Gastrocnemius medialis (tissue), 4 donors: ENCODE measurements at regions not wholly inside any gene's neighbourhood (a gene's known extent, or its start where the extent isn't known, plus 50 kb on each side); places are given as distances from the start of the nearest gene placed in this dataset.

Source experiments
- ATAC-seq, 2 donors: fragments of 150-250 bp; one replicate each; pipeline ENCODE4 v1.9.1; 2016
- DNase-seq, 2 donors: peaks; one replicate each; pipeline ENCODE4 v3.0.0-alpha.2; 2019
- H3K27ac ChIP-seq, 4 donors: fragments of 200-600 bp; sonication (generic); 1 replicate in 1 of 4; 2 replicates in 3 of 4; pipeline ENCODE4 v1.5.1; 2016 to 2018; ENCODE audit warnings: mild to moderate bottlenecking in 2 of 4, moderate library complexity in 1 of 4
- H3K27me3 ChIP-seq, 3 donors: fragments of 200-600 bp; sonication (generic) in 2 of 3; 1 replicate in 1 of 3; 2 replicates in 2 of 3; pipeline versions ENCODE4 v1.5.1 to v1.6.0; 2016 to 2019; ENCODE audit warnings: mild to moderate bottlenecking in 1 of 3, moderate library complexity in 1 of 3
- H3K36me3 ChIP-seq, 2 donors: fragments of 200-600 bp; sonication (generic) in 1 of 2; one replicate each; pipeline ENCODE4 v1.5.1; 2017 to 2018
- H3K4me1 ChIP-seq, 2 donors: fragments of 200-600 bp; sonication (generic) in 1 of 2; one replicate each; pipeline ENCODE4 v1.5.1; 2016 to 2017; ENCODE audit warnings: mild to moderate bottlenecking in 2 of 2
- H3K4me3 ChIP-seq, 4 donors: fragments of 200-600 bp; sonication (generic) in 3 of 4; 1 replicate in 1 of 4; 2 replicates in 3 of 4; pipeline ENCODE4 v1.5.1; 2016 to 2019; ENCODE audit warnings: mild to moderate bottlenecking in 2 of 4
- H3K9me3 ChIP-seq, 3 donors: fragments of 200-600 bp; sonication (generic) in 2 of 3; 1 replicate in 1 of 3; 2 replicates in 2 of 3; pipeline ENCODE4 v1.5.1; 2016 to 2019
- CTCF ChIP-seq, 5 experiments: fragments of 450-650 bp in 3 of 5; fragments of 200-600 bp in 2 of 5; sonication (generic) in 2 of 5; IDR thresholded peaks in 4 of 5; conservative IDR thresholded peaks in 1 of 5; 1 replicate in 4 of 5; 2 replicates in 1 of 5; pipeline ENCODE4 v1.5.1; 2016 to 2019; ENCODE audit warnings: antibody characterized with exemption in 5 of 5, mild to moderate bottlenecking in 3 of 5, moderate library complexity in 3 of 5
- POLR2A ChIP-seq, 2 donors: fragments of 450-650 bp; IDR thresholded peaks; one replicate each; pipeline ENCODE4 v1.6.1; 2017; ENCODE audit warnings: antibody characterized with exemption in 2 of 2, mild to moderate bottlenecking in 2 of 2, moderate library complexity in 2 of 2
- in situ Hi-C, 4 donors: fragments of 200-750 bp; cut with MboI; loops; one replicate each; pipeline versions ENCODE4 v1.15.0 to v1.8.0; 2017; ENCODE audit warnings: low sequenced_read_pairs in 4 of 4
- intact Hi-C: fragments of 100-400 bp; cut with DNase I; formaldehyde crosslinking; loops from one replicate; pipeline ENCODE4 v1.15.1; 2023; ENCODE audit warnings: low total_unique reads

GRCh38 chr1:50262436-50262835 lies 153.7 kb downstream of the ELAVL4 start:
- ATAC-seq (no peak), DNase-seq (no peak)
- no peak overlapping the region for H3K4me3 ChIP-seq
- no peaks in the 10 kb centered on the region for H3K9me3 ChIP-seq
- in situ Hi-C loops = no loop called here
- no peaks in the 10 kb centered on the region for H3K4me1 ChIP-seq
- H3K27me3 ChIP-seq = no peaks in the 10 kb centered on the region
- no peak for TF ChIP-seq CTCF (IDR thresholded peaks at IDR 0.05 in 4 of 5, conservative IDR thresholded peaks at IDR 0.05 in 1 of 5)
- intact Hi-C loops = no loop called here
- no peaks in the 10 kb centered on the region for H3K36me3 ChIP-seq
- H3K27ac ChIP-seq = no peak overlapping the region

GRCh38 chr1:50261951-50262350 lies 153.2 kb downstream of the ELAVL4 start:
- TF ChIP-seq POLR2A (IDR thresholded peaks at IDR 0.05) = no peak
- TF ChIP-seq CTCF (IDR thresholded peaks at IDR 0.05 in 4 of 5, conservative IDR thresholded peaks at IDR 0.05 in 1 of 5) = no peak
- H3K27me3 ChIP-seq = no peaks in the 10 kb centered on the region
- no peaks in the 10 kb centered on the region for H3K36me3 ChIP-seq
- H3K4me1 ChIP-seq = no peaks in the 10 kb centered on the region
- H3K9me3 ChIP-seq = no peaks in the 10 kb centered on the region
- intact Hi-C loops = no loop called here
- ATAC-seq (no peak), DNase-seq (no peak)
- in situ Hi-C loops = no loop called here
- no peak overlapping the region for H3K27ac ChIP-seq
- no peak overlapping the region for H3K4me3 ChIP-seq

- Histone ChIP-seq H3K27ac (no peak overlapping the region), H3K36me3 (no peaks in the 10 kb centered on the region), H3K9me3 (no peaks in the 10 kb centered on the region), H3K4me3 (no peak overlapping the region), H3K27me3 (no peaks in the 10 kb centered on the region), H3K4me1 (no peaks in the 10 kb centered on the region)
- DNase-seq = no peak
- TF ChIP-seq CTCF (IDR thresholded peaks at IDR 0.05 in 4 of 5, conservative IDR thresholded peaks at IDR 0.05 in 1 of 5) (no peak), POLR2A (IDR thresholded peaks at IDR 0.05) (no peak)
- ATAC-seq = no peak
- intact Hi-C loops (no loop called here), in situ Hi-C loops (no loop called here)
Observed at GRCh38 chr1:50257940-50258685, 149.4 kb downstream of the ELAVL4 start.

GRCh38 chr1:50257029-50257428 lies 148.3 kb downstream of the ELAVL4 start:
- Histone ChIP-seq H3K9me3 (no peaks in the 10 kb centered on the region), H3K4me1 (no peaks in the 10 kb centered on the region), H3K4me3 (no peak overlapping the region), H3K36me3 (no peaks in the 10 kb centered on the region), H3K27ac (no peak overlapping the region), H3K27me3 (no peaks in the 10 kb centered on the region)
- in situ Hi-C loops = no loop called here
- ATAC-seq (no peak), DNase-seq (no peak)
- TF ChIP-seq POLR2A (IDR thresholded peaks at IDR 0.05) (no peak), CTCF (IDR thresholded peaks at IDR 0.05 in 4 of 5, conservative IDR thresholded peaks at IDR 0.05 in 1 of 5) (no peak)
- intact Hi-C loops = no loop called here
